Fibroblast of the conjunctiva (primary cell): ENCODE measurements at regions not wholly inside any gene's neighbourhood (a gene's known extent, or its start where the extent isn't known, plus 50 kb on each side); places are given as distances from the start of the nearest gene placed in this dataset.
"Not testable (repeated sequence)": the region's sequence is repeated elsewhere in the genome, so short reads cannot be mapped to it uniquely, and the experiment has no call there.

Experiments
- DNase-seq: peaks from one replicate; pipeline ENCODE4 v3.0.0-alpha.2; 2010; ENCODE audit warnings: low read depth

- not testable (repeated sequence) for DNase-seq
Observed at GRCh38 chr7:135872861-135873260, 104.3 kb downstream of the MTPN start.

GRCh38 chr7:135862586-135863340 is 114.2 kb upstream of the FAM180A start:
- DNase-seq: no peak

- DNase-seq: no peak
Observed at GRCh38 chr7:135859538-135859937, 110.9 kb upstream of the FAM180A start.

- no peak for DNase-seq
Observed at GRCh38 chr7:135858851-135859250, 110.2 kb upstream of the FAM180A start.

GRCh38 chr7:135858379-135858778 is 109.8 kb upstream of the FAM180A start:
- no peak for DNase-seq

- DNase-seq: no peak
Observed at GRCh38 chr7:135857519-135858274, 109.1 kb upstream of the FAM180A start.

- no peak for DNase-seq
Observed at GRCh38 chr7:135856356-135857144, 107.9 kb upstream of the FAM180A start.

GRCh38 chr7:135855846-135856245 is 107.2 kb upstream of the FAM180A start:
- no peak for DNase-seq

GRCh38 chr7:135853499-135853898 is 104.9 kb upstream of the FAM180A start:
- no peak for DNase-seq

- no peak for DNase-seq
Observed at GRCh38 chr7:135853008-135853407, 104.4 kb upstream of the FAM180A start.

GRCh38 chr7:135847242-135847641 is 98.6 kb upstream of the FAM180A start:
- no peak for DNase-seq

- DNase-seq: no peak
Observed at GRCh38 chr7:135846339-135846738, 97.7 kb upstream of the FAM180A start.

- no peak for DNase-seq
Observed at GRCh38 chr7:135845415-135846075, 96.9 kb upstream of the FAM180A start.

GRCh38 chr7:135844903-135845302 is 96.3 kb upstream of the FAM180A start:
- no peak for DNase-seq

- no peak for DNase-seq
Observed at GRCh38 chr7:135843214-135843613, 94.6 kb upstream of the FAM180A start.

GRCh38 chr7:135842446-135843179 is 94.0 kb upstream of the FAM180A start:
- no peak for DNase-seq

GRCh38 chr7:135840591-135840990 is 92.0 kb upstream of the FAM180A start:
- DNase-seq: no peak

GRCh38 chr7:135837675-135838074 is 89.1 kb upstream of the FAM180A start:
- DNase-seq: no peak

- no peak for DNase-seq
Observed at GRCh38 chr7:135834266-135834665, 85.7 kb upstream of the FAM180A start.

GRCh38 chr7:135833642-135834041 is 85.0 kb upstream of the FAM180A start:
- DNase-seq: no peak

GRCh38 chr7:135831455-135832195 is 83.0 kb upstream of the FAM180A start:
- DNase-seq: no peak
